ENCODE measurements at regions not wholly inside any gene's neighbourhood (a gene's known extent, or its start where the extent isn't known, plus 50 kb on each side); places are given as distances from the start of the nearest gene placed in this dataset.

GRCh38 chr9:6703898-6704639, 53.7 kb upstream of the KDM4C start (continued):
- TF ChIP-seq NFAT5 (CRISPR knock-in tag; IDR thresholded peaks at IDR 0.05) (peak; percentile 24; the same call in 1 of the 2 replicates), HHEX (CRISPR knock-in tag; IDR thresholded peaks at IDR 0.05) (no peak), RFXANK (CRISPR knock-in tag; IDR thresholded peaks at IDR 0.05) (no peak), DPF2 (CRISPR knock-in tag; IDR thresholded peaks at IDR 0.05; ENCODE audit: borderline replicate concordance, low read depth) (no peak), EEA1 (CRISPR knock-in tag; IDR thresholded peaks at IDR 0.05; ENCODE audit: borderline replicate concordance) (no peak), KLF12 (CRISPR knock-in tag; IDR thresholded peaks at IDR 0.05; ENCODE audit: borderline replicate concordance) (peak; percentile 53; the same call in 1 of the 2 replicates), ZNF510 (CRISPR knock-in tag; IDR thresholded peaks at IDR 0.05; ENCODE audit: low read depth) (no peak), NFATC3 (CRISPR knock-in tag; IDR thresholded peaks at IDR 0.05) (peak; percentile 59; the same call in 1 of the 2 replicates), FLYWCH1 (CRISPR knock-in tag; IDR thresholded peaks at IDR 0.05) (no peak), ZNF558 (CRISPR knock-in tag; IDR thresholded peaks at IDR 0.05; ENCODE audit: borderline replicate concordance) (no peak), CHD2 (IDR thresholded peaks at IDR 0.05; ENCODE audit: low read depth, low read length) (no peak), KAT7 (CRISPR knock-in tag; IDR thresholded peaks at IDR 0.05; ENCODE audit: borderline replicate concordance) (no peak), ZNF432 (CRISPR knock-in tag; IDR thresholded peaks at IDR 0.05; ENCODE audit: borderline replicate concordance) (no peak), PCBP2 (optimal IDR thresholded peaks at IDR 0.05; ENCODE audit: low read depth, low read length, poor library complexity, severe bottlenecking) (no peak), ZFP91 (CRISPR knock-in tag; IDR thresholded peaks at IDR 0.05; ENCODE audit: borderline replicate concordance) (peak; percentile 60; the same call in 1 of the 2 replicates), FOXK1 (CRISPR knock-in tag; IDR thresholded peaks at IDR 0.05; ENCODE audit: borderline replicate concordance, low read depth) (no peak), BORCS8-MEF2B (CRISPR knock-in tag; IDR thresholded peaks at IDR 0.05) (no peak; the same call in 1 of the 2 replicates), ZIK1 (CRISPR knock-in tag; IDR thresholded peaks at IDR 0.05; ENCODE audit: borderline replicate concordance, low read depth) (no peak), PLRG1 (conservative IDR thresholded peaks at IDR 0.05) (no peak), HINFP (CRISPR knock-in tag; IDR thresholded peaks at IDR 0.05; ENCODE audit: low read depth) (no peak), POLR2AphosphoS5 (IDR thresholded peaks at IDR 0.05; ENCODE audit: low read depth, low read length) (peak; percentile 59), ZFP1 (CRISPR knock-in tag; IDR thresholded peaks at IDR 0.05) (no peak), SPEN (CRISPR knock-in tag; IDR thresholded peaks at IDR 0.05; ENCODE audit: low read depth) (0 out of 2 replicates have a peak, but pooled peaks have one; percentile 44)
